G401.6 (cell line): ENCODE measurements at regions not wholly inside any gene's neighbourhood (a gene's known extent, or its start where the extent isn't known, plus 50 kb on each side); places are given as distances from the start of the nearest gene placed in this dataset.
"Not testable (repeated sequence)": the region's sequence is repeated elsewhere in the genome, so short reads cannot be mapped to it uniquely, and the experiment has no call there.

Experiments
- FAIRE-seq: peaks from 2 replicates; lab custom pipeline; 2012; peaks lifted over from hg19 to GRCh38; lab: Jason Lieb, UNC

DNA sequence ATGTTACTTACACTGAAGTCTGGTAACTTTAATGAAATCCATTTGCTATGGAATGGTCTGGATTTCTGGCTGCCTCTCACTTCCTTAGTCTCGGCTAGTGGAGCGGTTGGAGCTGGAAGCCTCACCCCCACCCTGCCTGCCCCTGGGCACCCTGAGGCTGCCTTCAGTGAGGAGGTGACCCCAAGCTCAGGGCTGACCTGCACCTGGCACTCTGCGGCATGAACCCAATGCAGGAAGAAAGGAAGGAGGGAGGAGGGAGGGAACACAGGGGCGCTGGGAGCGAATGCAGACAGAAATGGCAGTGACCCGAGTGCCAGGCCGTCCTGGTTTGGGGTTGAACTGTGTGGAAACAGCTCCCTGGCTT is 353.1 kb downstream of the TMEM121 start:
- FAIRE-seq: no peak

DNA sequence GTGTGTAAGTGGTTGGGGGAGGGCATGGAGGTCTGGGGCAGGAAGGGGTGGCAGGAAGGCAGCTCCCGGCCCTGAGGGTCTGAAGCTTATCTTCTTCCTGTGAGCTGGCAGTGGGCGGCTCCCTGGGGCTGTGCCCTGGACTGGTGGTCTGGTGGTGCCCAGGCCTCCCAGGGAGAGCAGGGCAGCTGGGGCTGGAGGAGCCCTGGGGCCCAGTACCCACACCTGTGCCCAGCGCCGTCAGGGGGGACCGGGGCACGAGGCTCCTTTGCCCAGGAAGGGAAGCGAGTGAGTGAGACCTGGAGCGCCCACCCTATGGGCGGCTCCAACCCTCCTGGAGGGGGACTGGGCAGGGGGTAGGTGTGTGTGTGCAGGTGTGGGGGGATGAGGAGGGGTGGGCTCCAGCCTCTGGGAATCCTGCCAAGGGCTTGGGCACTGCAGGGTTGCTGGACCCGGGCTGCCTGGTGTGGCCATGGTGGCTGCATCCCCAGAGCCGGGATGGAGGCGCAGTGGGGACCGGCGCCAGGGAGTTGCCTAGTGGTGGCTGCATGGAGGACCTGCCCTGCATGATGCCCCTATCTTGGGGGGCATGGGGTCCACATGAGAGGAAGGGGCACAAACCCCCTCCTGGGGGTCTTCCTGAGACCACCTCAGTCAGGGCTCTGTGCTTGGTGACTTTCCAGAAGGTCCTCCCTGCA is 353.6 kb downstream of the TMEM121 start:
- no peak for FAIRE-seq

DNA sequence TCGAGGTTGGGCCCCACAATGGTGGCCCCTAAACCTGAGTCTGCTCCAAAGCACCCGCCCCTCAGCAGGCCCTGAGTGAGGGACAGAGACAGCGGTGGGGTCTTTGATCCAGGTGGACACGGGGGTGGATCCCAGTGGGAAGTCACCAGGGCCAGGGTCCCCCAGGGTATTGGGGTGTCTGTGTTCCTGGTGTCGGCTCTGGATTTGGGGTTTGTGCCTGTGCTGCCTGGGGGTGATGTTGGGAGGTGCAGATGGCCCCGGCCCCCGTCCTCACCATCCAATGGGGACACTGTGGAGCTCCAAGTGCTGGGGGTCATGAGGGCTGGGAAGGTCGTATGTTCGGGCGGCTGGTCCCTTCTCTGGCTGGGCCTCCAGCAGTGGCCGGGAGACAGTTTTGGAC is 354.2 kb downstream of the TMEM121 start:
- FAIRE-seq: no peak

DNA sequence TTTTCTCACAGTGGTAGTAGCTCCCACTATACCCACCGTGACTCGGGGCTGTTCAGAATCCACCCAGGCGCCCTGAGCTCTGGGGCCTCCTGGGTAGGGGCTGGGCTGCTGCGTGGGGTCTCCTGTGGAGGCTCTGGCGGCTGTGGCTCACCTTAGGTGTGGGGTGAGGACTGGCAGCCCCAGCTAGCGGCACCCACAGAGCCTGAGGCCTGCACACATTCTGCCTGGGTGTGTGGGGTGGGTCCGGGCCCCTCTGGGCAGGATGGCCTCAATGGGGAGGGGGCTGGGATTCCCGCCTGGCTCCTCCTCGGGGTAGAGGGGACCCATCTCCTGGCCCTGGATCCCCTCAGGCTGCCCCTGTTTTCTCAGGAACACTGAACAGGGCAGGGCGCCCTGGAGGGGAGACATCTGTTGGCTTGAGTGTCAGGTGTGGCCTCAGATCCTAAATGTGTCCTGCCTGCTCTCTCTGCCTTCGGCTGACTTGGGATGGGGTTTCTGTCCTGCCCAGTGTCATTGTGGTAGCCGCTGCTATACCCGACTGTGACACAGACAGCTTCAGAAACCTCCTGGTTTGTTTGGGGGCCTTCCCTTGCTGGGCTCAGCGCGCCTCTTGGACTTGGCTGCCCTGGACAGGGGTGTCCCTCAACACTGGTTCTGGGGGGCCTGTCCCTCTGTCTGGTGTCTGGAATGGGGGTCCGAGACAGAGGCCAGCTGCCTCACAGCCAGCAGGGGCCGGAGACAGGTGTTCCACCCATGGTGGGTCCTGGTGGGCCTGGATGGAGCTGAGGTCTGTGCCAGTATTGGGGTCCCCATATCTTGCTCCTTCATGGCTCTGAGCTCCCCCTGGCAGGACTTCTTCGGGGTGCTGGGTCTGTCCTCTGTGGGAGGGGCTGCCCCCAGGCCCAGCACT is 354.9 kb downstream of the TMEM121 start:
- FAIRE-seq: no peak

DNA sequence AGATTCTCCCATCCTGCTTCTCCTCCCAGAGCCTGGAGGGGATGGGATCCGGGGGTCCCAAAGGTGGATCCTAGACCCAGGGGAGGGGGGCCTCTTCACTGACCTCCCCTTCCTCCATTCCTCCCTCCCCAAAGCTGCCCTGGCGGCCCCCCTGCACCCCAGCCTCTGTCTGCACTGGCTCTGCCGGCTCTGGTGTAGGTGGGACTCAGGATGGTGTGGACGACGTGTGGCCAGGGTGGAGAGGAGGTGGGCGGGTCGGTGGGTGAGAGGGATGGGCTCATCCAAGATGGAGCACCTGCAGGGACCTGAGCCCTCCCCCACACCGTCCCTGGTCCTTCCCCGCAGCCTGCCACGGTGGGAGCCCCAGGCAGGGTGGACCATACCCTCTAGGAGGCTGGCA is 355.6 kb downstream of the TMEM121 start:
- not testable (repeated sequence) for FAIRE-seq

DNA sequence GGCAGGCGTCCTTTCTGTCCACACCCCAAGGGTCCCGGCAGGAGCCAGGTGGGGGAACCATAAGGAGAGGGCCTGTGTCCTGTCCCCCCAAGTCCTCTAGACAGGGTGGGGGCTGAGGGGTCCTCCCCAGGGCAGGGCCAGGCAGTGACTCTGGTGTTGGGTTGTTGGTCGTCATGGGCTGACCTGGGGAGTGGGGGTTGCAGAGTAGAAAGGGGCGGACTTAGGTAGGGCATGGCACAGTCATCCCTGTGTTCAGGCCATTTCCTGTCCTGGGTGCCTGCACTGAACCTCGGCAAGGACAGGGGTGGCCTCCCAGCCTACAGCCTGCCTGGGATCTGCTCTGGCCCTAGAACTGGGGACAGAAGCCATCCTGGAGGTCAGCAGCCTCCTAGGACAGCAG is 356.2 kb downstream of the TMEM121 start:
- FAIRE-seq: no peak

DNA sequence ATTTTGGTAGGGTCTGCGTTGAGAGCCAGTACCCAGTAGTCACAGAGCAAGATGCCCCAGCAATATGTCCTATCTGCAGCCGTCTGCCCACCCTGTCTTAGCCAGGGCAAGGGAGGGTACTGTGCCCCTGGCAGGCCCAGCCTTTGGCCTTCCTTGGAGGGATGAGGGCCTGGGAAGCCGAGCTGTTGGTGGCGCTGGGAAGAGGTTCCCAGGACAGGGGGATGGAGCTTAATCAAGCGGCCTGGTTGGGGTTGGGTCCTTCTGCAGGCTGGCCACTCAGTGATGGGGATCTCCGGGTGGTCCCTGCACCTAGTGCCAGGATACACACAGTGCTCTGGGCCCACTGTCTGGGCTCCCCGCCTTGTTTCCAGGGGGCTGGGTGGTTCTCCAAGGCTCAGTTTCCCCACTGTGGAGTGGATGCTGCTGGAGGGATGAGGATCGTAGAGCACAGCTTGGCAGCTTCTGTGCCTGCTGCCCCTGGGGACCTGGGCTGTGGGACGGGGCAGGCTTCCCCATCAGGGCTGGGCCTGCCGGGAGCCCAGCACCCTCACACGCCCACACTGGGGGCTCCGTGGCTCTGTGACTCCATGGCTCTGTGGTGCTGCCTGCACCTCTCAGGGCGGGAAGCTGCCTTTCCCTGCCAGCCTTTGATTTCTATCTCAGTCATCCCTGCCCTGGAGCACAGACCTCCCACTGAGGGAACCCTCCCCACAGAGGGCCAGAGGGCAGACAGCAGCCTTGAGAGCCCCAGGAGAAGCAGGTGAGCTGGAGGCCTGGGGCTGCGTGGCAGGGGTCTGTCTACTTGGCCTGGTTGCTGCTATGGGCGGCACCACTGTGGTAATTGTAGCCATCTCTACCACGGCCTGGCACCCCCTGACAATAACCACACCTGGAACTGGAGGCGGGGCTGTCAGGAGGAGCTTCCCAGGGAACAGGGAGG is 357.0 kb downstream of the TMEM121 start:
- no peak for FAIRE-seq

DNA sequence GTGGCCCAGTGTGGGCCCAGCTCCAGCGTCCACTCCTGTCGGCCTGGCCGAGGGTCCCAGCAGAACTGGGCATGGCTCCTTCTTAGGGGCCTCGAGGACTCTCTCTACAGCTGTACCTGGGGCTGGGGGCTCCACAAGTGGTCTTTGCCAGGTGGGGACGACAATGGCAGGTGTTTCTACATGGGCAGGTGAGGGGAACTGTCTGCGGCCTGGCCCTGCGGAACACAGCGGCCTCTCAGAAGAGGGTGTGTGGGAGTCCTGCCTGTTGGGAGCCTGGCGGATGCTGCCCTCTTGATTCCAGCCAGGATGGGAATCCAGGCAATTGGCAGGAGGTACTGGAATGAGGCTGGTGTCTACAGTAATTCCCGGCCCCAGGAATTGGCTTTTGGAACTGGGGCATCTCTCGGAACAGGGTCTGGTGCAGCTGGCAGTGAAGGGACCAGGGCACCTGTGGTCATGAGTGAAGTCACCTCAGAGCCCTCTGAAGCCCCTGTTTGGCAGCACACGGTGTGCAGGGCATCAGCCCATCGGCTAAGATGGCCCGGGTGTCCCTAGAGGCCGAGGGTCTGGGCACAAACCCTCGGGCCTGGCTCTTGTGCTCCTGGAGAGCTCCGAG is 357.9 kb downstream of the TMEM121 start:
- FAIRE-seq: not testable (repeated sequence)

DNA sequence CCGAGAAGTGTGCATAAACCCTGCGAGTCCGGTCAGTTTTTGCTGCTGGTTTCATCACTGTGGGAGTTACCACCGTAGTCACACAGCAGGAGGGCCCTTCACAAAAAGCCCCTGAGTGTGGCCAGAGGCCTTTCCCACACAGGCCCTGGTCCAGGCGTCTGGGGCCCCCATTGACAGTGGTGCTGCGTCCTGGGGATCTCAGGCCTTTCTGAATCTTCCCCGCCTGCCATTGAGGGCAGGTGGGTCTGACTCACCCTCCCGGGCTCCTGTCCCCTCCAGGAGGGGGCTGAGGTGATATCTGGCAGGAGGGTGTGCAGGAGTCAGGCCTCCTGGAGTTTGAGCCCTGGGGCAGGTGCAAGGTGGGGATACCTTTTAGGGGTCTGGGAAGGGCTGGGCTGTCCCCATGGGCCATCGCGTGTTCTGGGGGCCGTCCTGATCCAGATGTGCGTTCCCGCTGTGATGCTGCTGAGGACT is 358.5 kb downstream of the TMEM121 start:
- FAIRE-seq: no peak

DNA sequence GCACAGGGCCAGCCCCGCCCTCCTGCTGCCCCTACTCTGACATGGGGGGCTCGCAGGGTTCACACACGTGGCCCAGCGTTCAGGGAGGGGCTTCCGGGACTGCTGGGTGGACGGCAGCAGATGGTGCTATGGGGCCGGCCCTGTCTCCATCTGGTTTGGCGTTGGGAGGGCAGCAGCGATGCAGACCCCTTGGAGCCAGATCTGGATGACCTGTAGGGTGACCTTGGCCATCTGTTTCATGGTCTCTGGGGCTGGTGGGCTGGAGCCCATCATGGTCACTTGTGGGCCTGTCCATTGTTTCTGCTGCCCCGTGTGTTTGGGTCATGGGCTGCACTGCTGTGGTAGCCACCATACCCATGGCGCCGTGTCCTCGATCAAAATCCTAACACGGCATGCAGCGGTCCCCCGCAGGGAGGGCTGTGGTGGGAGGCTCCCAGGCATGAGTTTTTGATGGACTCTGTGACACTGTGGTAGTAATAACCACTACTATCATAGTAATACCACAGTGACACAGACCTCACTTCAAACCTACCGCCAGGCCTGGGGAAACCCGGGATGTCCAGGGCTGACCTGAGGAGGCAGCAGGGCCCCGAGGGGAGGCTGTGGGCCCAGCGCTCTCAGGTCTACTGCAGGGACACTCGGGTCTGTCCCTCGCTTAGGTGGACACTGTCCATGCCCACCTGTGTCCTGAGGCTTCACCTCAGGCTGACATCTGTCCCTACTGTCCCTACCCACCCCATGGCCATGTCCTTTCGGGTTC is 359.4 kb downstream of the TMEM121 start:
- FAIRE-seq: no peak

DNA sequence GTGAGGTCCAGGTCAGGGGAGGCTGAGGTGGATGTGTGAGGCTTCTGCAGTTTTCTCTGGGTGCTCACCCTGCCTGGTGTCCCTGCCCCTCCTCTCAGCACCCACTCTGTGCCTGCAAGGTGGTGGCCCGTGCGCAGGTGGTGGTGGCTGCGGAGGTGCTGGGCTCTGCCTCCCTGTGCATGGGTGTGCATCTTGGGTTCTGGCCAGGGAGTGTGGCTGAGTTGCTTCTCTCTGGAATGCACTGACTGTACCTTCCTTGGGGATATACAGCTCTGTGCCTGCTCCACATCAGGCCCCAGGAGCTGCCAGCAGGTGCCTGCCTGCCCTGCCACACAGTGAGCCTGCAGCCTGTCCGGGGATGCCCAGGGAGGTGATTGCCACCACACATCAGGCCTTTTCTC is 360.4 kb downstream of the TMEM121 start:
- FAIRE-seq: not testable (repeated sequence)

DNA sequence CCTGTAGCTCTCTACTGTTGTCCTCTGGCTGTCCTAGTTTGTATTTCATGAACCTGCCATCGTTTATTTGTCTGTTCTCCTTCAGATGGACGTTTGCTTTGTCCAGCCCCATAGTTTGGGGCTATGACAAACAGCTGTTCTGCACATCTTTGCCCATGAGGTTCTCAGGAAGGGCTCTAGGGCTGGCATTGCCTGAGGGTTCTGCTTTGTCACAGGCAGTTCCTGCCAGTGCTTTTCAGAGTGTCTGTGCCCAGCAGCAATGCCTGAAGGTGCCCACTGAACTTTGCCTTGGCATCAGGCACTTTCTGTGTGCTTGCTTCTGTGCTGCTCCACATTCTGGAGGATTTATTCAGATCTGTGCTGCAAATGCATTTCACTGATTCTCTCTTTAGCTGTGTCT is 361.3 kb downstream of the TMEM121 start:
- no peak for FAIRE-seq

DNA sequence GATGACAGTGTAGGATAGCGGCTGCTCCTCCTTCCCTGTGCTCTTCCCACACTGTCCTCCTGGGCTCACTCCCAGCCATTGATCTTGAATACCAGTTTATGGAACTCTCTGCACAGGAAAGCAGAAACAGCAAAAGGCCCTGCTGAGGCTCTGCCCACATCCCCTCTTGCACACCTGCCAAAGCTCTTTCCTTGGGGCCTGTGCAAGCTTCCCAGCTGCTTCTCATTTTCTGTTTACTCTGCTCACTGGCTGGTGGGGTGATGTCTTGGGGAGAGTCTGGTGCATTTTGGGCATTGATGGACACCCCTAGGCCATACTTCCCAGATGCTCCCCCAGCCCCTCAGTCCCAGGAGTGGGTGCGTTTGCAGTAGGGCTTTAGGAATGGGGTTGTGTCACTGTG is 361.8 kb downstream of the TMEM121 start:
- no peak for FAIRE-seq

DNA sequence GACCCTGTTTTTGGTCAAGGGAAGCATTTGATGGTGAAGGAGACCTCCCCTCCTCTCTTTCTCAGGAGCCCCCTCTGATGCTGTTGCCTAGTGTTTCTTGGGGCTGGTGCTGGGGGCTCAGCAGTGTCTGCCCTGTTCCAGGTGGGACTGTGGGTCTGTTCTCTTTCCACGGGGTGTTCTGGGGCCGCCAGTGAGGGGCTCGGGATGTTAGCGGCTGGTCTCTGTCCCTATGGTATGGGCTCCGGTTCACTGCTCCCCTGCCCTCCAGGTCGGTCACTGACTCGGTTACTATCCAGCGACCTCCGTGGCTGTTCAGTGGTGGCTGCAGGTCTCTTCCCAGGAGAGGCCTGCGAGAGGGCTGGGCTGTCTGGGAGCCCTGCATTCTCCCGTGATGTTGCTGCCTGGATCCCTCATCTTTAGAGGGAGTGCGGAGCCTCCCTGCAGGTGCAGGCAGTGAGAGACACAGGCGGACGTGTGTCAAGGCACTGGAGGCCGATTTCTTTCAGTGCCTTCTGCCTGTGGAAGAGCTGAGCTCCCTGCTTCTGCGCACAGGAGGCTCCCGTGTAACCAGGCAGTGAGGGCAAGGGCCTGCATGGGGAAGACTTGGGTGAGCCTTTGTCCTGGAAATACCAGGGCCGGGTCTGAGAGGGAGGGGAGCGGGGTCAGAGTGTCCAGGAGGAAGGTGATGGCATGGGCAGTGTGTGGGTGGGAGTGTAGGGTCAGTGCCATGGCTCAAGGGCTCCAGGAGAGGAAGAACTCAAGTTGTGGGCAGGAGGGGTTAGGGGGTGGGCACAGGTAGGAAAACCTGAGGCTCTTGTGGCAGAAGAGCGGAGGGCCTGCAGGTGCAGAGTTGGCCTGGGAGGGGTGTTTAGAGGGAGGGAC is 362.6 kb downstream of the TMEM121 start:
- no peak for FAIRE-seq

DNA sequence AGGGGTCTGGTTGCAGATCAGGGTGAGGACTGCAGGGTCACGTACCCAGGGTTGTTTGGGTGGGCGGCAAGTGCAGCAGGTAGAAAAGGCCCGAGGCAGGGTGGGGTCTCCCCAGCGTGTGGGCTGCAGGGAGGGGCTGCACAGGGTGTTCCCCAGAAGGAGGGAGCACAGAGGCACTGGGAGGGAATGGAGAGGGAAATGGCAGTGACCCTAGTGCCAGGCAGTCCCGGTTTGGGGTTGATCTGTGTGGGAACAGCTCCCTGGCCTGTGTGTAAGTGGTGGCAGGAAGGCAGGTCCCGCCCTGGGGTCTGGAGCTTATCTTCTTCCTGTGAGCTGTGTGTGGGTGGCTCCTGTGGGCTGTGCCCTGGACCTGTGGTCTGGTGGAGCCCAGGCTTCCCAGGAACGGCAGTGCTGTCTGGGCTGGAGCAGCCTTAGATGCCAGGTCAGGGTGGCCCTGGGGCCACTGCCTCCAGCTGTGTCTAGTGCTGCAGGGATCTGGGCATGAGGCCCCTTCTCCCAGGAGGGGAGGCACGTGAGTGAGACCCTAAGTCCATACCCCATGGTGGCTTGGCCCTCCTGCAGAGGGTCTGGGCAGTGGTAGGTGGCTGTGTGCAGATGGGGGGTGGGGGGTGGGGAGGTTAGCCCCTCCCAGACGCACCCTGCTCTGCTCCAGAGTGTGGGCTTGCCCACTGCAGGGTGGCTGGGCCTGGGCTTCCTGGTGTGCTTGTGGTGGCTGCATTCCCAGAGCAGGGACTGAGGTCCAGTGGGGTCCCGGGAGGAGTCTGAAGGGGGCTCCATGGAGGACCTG is 363.5 kb downstream of the TMEM121 start:
- FAIRE-seq: no peak

DNA sequence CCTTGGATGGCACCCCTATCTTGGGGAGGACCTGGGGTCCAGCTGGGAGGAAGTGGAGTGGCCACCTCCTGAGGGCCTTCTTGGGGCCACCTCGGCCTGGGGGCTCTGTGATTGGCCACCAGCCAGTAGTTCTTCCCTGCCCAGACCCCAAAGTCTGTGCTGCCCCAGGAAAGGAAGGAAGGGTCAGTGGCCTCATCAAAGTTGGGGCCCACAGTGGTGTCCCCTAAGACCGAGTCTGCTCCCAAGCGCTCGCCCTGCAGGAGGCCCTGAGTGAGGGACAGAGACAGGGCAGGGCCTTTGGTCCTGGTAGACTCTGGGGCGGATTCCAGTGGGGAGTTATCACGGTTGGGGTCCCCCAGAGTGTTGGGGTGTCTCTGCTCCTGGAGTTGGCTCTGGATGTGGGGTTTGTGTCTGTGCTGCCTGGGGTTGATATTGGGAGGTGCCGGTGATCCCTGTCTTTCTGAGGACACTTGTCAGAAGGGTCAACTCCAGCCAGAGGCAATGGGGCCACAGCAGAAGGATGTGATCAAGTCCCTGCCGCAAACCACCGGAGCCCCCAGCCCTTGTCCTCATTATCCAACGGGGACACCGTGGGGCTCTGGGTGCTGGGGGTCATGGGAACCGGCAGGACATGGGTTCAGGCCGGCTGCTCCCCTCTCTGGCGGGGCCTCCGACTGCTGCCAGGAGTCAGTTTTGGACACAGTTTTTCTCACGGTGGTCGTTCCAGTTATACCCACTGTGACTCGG is 364.3 kb downstream of the TMEM121 start:
- FAIRE-seq: no peak

DNA sequence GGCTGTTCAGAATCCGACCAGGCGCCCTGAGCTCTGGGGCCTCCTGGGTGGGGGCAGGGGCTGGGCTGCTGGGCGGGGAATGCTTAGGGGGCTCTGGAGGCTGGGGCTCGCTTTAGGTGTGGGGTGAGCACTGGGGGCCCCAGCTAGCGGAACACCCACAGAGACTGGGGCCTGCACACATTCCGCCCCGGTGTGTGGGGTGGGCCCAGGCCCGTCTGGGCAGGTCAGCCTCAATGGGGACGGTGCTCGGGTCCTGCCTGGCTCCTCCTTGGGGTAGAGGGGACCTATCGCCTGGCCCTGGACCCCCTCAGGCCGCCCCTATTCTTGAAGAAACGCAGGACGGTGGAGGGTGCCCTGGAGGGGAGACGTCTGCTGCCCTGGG is 364.8 kb downstream of the TMEM121 start:
- FAIRE-seq: no peak

DNA sequence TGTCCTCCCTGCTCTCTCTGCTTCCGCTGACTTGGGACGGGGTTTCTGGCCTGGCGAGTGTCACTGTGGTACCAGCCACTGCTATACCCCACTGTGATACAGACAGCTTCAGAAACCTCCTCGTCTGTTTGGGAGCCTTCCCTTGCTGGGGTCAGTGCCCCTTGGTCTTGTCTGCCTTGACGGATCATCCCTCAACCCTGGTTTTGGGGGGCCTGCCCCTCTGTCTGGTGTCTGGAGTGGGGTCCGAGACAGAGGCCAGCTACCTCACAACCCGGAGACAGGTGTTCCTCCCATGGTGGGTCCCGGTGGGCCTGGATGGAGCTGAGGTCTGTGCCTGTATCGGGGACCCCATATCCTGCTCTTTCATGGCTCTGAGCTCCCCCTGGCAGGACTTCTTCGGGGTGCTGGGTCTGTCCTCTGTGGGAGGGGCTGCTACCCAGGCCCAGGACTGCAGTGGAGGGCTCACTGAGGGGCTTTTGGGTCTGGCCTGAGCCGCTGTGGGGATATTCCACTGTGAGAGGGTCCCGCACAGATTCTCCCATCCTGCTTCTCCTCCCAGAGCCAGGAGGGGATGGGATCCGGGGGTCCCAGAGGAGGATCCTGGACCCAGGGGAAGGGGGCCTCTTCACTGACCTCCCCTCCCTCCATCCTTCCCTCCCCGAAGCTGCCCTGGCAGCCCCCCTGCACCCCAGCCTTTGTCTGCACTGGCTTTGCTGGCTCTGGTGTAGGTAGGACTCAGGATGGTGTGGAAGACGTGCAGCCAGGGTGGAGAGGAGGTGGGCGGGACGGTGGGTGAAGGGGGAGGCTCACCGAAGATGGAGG is 365.5 kb downstream of the TMEM121 start:
- no peak for FAIRE-seq
